GM12878 (cell line): ENCODE measurements at regions not wholly inside any gene's neighbourhood (a gene's known extent, or its start where the extent isn't known, plus 50 kb on each side); places are given as distances from the start of the nearest gene placed in this dataset.

Experiments used
- ATAC-seq: fragments of 200-7000 bp; cut with Tn5 transposase; 3 replicates; pipeline ENCODE4 v1.9.1; 2020; ENCODE audit warnings: mild to moderate bottlenecking, moderate library complexity
- BruUV-seq: library from RNA; stranded (reverse); fragments of 400-500 nt; replicated peaks from 2 replicates; lab custom pipeline; 2021; lab: Mats Ljungman, UMichigan
- CTCF ChIA-PET: fragments of 300-600 bp; sonication (Branson Sonifier 250); formaldehyde crosslinking; extraction: SDS; loops from one replicate; lab custom pipeline; 2021; ENCODE audit warnings: inconsistent platforms; lab: Yijun Ruan, JAX
- POLR2A ChIA-PET: fragments of 350-600 bp; formaldehyde crosslinking; extraction: SDS; loops from one replicate; lab custom pipeline; 2021; ENCODE audit warnings: inconsistent platforms; lab: Charles Lee
- RAD21 ChIA-PET: fragments of 300-600 bp; sonication (Branson Sonifier 250); formaldehyde crosslinking; loops from one replicate; lab custom pipeline; 2023; ENCODE audit warnings: antibody characterized with exemption; ENCODE audit not compliant: unreplicated experiment; lab: Charles Lee
- SMC1A ChIA-PET: fragments of 300-600 bp; sonication (Branson Sonifier 250); formaldehyde crosslinking; loops from one replicate; lab custom pipeline; 2023; ENCODE audit not compliant: unreplicated experiment, uncharacterized antibody; lab: Charles Lee
- DNase-seq: peaks from one replicate; pipeline ENCODE4 v3.0.0-alpha.2; 2011; ENCODE audit warnings: low read depth, low spot score
- FAIRE-seq: peaks from 3 replicates; lab custom pipeline; 2011; peaks lifted over from hg19 to GRCh38; lab: Jason Lieb, UNC
- H2AFZ ChIP-seq: 2 replicates; pipeline ENCODE4 v1.6.0; 2011; ENCODE audit warnings: low read depth, low read length, control low read depth; ENCODE audit not compliant: control insufficient read depth
- H3K27ac ChIP-seq: 2 replicates; pipeline ENCODE4 v1.5.1; 2011; ENCODE audit warnings: control low read depth; ENCODE audit not compliant: control insufficient read depth, insufficient read depth
- H3K27me3 ChIP-seq, 2 experiments: replicated peaks in 1 of 2; 2 replicates each; pipeline versions ENCODE4 v1.6.0 to v1.6.1; 2011; ENCODE audit warnings: low read length in 1 of 2; ENCODE audit not compliant: control insufficient read depth in 2 of 2, insufficient read depth in 2 of 2
- H3K36me3 ChIP-seq, 2 experiments: 2 replicates each; pipeline ENCODE4 v1.5.1; 2011; ENCODE audit warnings: low read length in 1 of 2; ENCODE audit not compliant: control insufficient read depth in 2 of 2, insufficient read depth in 2 of 2
- H3K4me1 ChIP-seq: 2 replicates; pipeline ENCODE4 v1.6.1; 2011; ENCODE audit warnings: mild to moderate bottlenecking, low read length, moderate library complexity, mixed read lengths; ENCODE audit not compliant: control insufficient read depth, insufficient read depth
- H3K4me2 ChIP-seq: 2 replicates; pipeline ENCODE4 v1.6.0; 2011; ENCODE audit warnings: control low read depth; ENCODE audit not compliant: control insufficient read depth, insufficient read depth
- H3K4me3 ChIP-seq: fragments of 200-600 bp; sonication (generic); 2 replicates; pipeline ENCODE4 v1.5.1; 2016
- H3K79me2 ChIP-seq: 2 replicates; pipeline ENCODE4 v1.6.0; 2011; ENCODE audit warnings: low read length; ENCODE audit not compliant: control insufficient read depth, insufficient read depth
- H3K9ac ChIP-seq: 2 replicates; pipeline ENCODE4 v1.8.0; 2011; ENCODE audit warnings: low read length, control low read depth, mixed read lengths; ENCODE audit not compliant: control insufficient read depth, insufficient read depth
- H3K9me3 ChIP-seq: replicated peaks from 3 replicates; pipeline ENCODE4 v1.5.1; 2011; ENCODE audit warnings: mild to moderate bottlenecking, low read length; ENCODE audit not compliant: control insufficient read depth, insufficient read depth
- H4K20me1 ChIP-seq: 2 replicates; pipeline ENCODE4 v1.6.0; 2011; ENCODE audit not compliant: control insufficient read depth, insufficient read depth
- ATF3 ChIP-seq: IDR thresholded peaks from 2 replicates; pipeline ENCODE4 v1.6.1; 2011; ENCODE audit warnings: low read depth, mild to moderate bottlenecking, low read length, moderate library complexity, borderline replicate concordance; ENCODE audit errors: extremely low read depth
- EGR1 ChIP-seq, 2 experiments: IDR thresholded peaks; 1 replicate in 1 of 2; 2 replicates in 1 of 2; pipeline ENCODE4 v1.6.1; 2011 to 2012; ENCODE audit warnings: low read depth in 2 of 2, low read length in 2 of 2, borderline replicate concordance in 1 of 2, mild to moderate bottlenecking in 1 of 2, moderate library complexity in 1 of 2
- RAD21 ChIP-seq: IDR thresholded peaks from 2 replicates; pipeline ENCODE4 v1.6.1; 2011; ENCODE audit warnings: mild to moderate bottlenecking, low read depth, low read length, moderate library complexity; ENCODE audit not compliant: insufficient read depth
- STAT1 ChIP-seq: fragments of 450-650 bp; conservative IDR thresholded peaks from 2 replicates; pipeline ENCODE4 v1.6.1; 2014; ENCODE audit warnings: antibody characterized with exemption, mild to moderate bottlenecking
- WGBS: methylation state at CpG from one replicate; pipeline ENCODE4 v1.1.6; 2016; ENCODE audit warnings: low lambda C conversion rate; ENCODE audit not compliant: insufficient replicate concordance, insufficient coverage; ENCODE audit errors: missing lambda C conversion rate; 5-methylcytosine and 5-hydroxymethylcytosine counted together
- in situ Hi-C: fragments of 300-500 bp; cut with MboI; formaldehyde crosslinking; loops from 9 replicates; pipeline ENCODE4 v1.14.3; 2018; ENCODE audit warnings: mixed read lengths
- intact Hi-C: fragments of 100-400 bp; cut with micrococcal nuclease; formaldehyde crosslinking; loops from one replicate; pipeline ENCODE4 v1.14.2; 2022; ENCODE audit not compliant: unreplicated experiment
- TF ChIP-seq, protein P1 (sequence below), 3 experiments: IDR thresholded peaks in 2 of 3; conservative IDR thresholded peaks in 1 of 3; 2 replicates each; pipeline ENCODE4 v1.5.1; 2011; ENCODE audit warnings: low read depth in 3 of 3, low read length in 3 of 3, mild to moderate bottlenecking in 3 of 3, control low read depth in 2 of 3, moderate library complexity in 2 of 3, inconsistent platforms in 1 of 3, mixed read lengths in 1 of 3; ENCODE audit not compliant: control insufficient read depth in 2 of 3, insufficient read depth in 1 of 3; ENCODE audit errors: extremely low read depth in 1 of 3

DNA sequence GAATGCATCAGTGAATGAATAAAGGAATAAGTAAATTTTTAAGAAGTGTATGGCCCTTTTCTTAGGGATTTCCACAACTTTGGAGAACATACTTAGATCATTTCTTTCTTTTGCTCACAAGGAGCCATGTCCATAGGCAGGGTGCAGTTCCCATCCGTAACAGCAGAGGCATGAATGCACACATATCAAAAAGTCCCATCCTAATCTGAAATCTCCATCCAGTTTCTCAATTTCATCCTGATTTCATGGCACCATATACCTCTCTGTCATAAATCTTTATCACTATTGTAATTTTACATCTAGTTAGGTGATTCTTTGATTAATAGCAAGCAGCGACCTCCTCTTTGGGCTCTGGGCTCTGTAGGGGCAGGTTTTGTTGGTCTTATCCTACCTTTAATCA is 359.2 kb downstream of the RRAGC start:
- ChIA-PET RAD21 (interaction anchor here (1.3 to 1.4 kb wide), 2 partner anchors 25 to 27 kb away, joined by 4 to 6 read pairs; no protein-coding TSS in a partner anchor), CTCF (no interaction called here), POLR2A (no interaction called here), SMC1A (interaction anchor here (1.4 to 2.4 kb wide), 2 partner anchors 8 to 25 kb away, joined by 4 to 15 read pairs; no protein-coding TSS in a partner anchor)
- Histone ChIP-seq H3K9me3 (no peaks in the 10 kb centered on the region), H3K4me2 (no peak overlapping the region), H3K9ac (no peak overlapping the region), H4K20me1 (no peaks in the 10 kb centered on the region), H2AFZ (no peak overlapping the region), H3K4me3 (no peak overlapping the region), H3K27ac (no peak overlapping the region), H3K36me3 (no peaks in the 10 kb centered on the region), H3K79me2 (no peaks in the 10 kb centered on the region), H3K27me3 (no peaks in the 10 kb centered on the region; a peak in 1 of 4 replicates), H3K4me1 (peaks cover 4% of the 10 kb centered on the region)
- no peak for DNase-seq
- no TSS peak for BruUV-seq
- in situ Hi-C loops (no loop called here), intact Hi-C loops (no loop called here)
- no peak for FAIRE-seq
- TF ChIP-seq EGR1 (IDR thresholded peaks at IDR 0.05; ENCODE audit: borderline replicate concordance in 1 of 2, low read depth in 2 of 2, low read length in 2 of 2), result no peak
- no peak for TF ChIP-seq ATF3
- TF ChIP-seq RAD21, result peak; percentile 32
- TF ChIP-seq, protein P1, sequence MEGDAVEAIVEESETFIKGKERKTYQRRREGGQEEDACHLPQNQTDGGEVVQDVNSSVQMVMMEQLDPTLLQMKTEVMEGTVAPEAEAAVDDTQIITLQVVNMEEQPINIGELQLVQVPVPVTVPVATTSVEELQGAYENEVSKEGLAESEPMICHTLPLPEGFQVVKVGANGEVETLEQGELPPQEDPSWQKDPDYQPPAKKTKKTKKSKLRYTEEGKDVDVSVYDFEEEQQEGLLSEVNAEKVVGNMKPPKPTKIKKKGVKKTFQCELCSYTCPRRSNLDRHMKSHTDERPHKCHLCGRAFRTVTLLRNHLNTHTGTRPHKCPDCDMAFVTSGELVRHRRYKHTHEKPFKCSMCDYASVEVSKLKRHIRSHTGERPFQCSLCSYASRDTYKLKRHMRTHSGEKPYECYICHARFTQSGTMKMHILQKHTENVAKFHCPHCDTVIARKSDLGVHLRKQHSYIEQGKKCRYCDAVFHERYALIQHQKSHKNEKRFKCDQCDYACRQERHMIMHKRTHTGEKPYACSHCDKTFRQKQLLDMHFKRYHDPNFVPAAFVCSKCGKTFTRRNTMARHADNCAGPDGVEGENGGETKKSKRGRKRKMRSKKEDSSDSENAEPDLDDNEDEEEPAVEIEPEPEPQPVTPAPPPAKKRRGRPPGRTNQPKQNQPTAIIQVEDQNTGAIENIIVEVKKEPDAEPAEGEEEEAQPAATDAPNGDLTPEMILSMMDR (IDR thresholded peaks at IDR 0.05 in 2 of 3, conservative IDR thresholded peaks at IDR 0.05 in 1 of 3; ENCODE audit: control insufficient read depth in 2 of 3, extremely low read depth in 1 of 3, insufficient read depth in 1 of 3, low read depth in 3 of 3, low read length in 3 of 3), result peak in 2 of 3 experiments; percentile 53 to 58; a peak in 4 of 6 replicates
- TF ChIP-seq STAT1, result no peak
- whole genome bisulfite sequencing, result 47% methylated on average over 2 of the region's 2 CpGs
- peak; percentile 57; the same call in 2 of the 3 replicates for ATAC-seq
